OCI-LY7 (cell line): ENCODE measurements at regions not wholly inside any gene's neighbourhood (a gene's known extent, or its start where the extent isn't known, plus 50 kb on each side); places are given as distances from the start of the nearest gene placed in this dataset.

ENCODE experiments used
- BruUV-seq: library from RNA; stranded (reverse); fragments of 400-500 nt; replicated peaks from 2 replicates; lab custom pipeline; 2021; lab: Mats Ljungman, UMichigan
- CTCF ChIA-PET: fragments of 300-600 bp; sonication (Branson Sonifier 250); formaldehyde crosslinking; loops from one replicate; lab custom pipeline; 2022; ENCODE audit warnings: antibody characterized with exemption; ENCODE audit not compliant: unreplicated experiment; lab: Charles Lee
- POLR2A ChIA-PET: fragments of 300-600 bp; sonication (Branson Sonifier 250); formaldehyde crosslinking; loops from one replicate; lab custom pipeline; 2022; ENCODE audit warnings: antibody characterized with exemption; lab: Charles Lee
- DNase-seq: peaks from one replicate; pipeline ENCODE4 v3.0.0-alpha.2; 2015; ENCODE audit warnings: low spot score
- H2AFZ ChIP-seq: fragments of 200-600 bp; sonication (generic), shearing (Covaris generic); 2 replicates; pipeline ENCODE4 v1.6.1; 2014; ENCODE audit warnings: mild to moderate bottlenecking, antibody characterized with exemption, low read length, moderate library complexity
- H3K27ac ChIP-seq: fragments of 200-600 bp; sonication (generic); 2 replicates; pipeline ENCODE4 v1.5.1; 2014; ENCODE audit warnings: mixed run types, low read depth, mild to moderate bottlenecking, moderate library complexity, low read length, inconsistent platforms; ENCODE audit not compliant: poor library complexity, severe bottlenecking
- H3K36me3 ChIP-seq: fragments of 200-600 bp; sonication (generic); 2 replicates; pipeline ENCODE4 v1.6.1; 2014; ENCODE audit warnings: mild to moderate bottlenecking, antibody characterized with exemption, low read length, moderate library complexity, mixed read lengths; ENCODE audit not compliant: insufficient read depth
- H3K4me1 ChIP-seq: fragments of 200-600 bp; sonication (generic); 2 replicates; pipeline ENCODE4 v1.5.1; 2014; ENCODE audit warnings: mild to moderate bottlenecking, low read length; ENCODE audit not compliant: insufficient read depth, poor library complexity, severe bottlenecking
- H3K4me2 ChIP-seq: fragments of 200-600 bp; sonication (generic); 2 replicates; pipeline ENCODE4 v1.6.1; 2014; ENCODE audit warnings: mild to moderate bottlenecking, low read length
- H3K4me3 ChIP-seq: fragments of 200-600 bp; sonication (generic); 2 replicates; pipeline ENCODE4 v1.5.1; 2014; ENCODE audit warnings: mild to moderate bottlenecking, low read depth, low read length; ENCODE audit not compliant: poor library complexity, severe bottlenecking
- H3K79me2 ChIP-seq: fragments of 200-600 bp; sonication (generic); 2 replicates; pipeline ENCODE4 v1.6.1; 2016; ENCODE audit warnings: low read depth, mild to moderate bottlenecking, low read length, moderate library complexity, mixed read lengths; ENCODE audit not compliant: insufficient read depth
- H3K9me2 ChIP-seq: fragments of 200-600 bp; sonication (generic); 2 replicates; pipeline ENCODE4 v1.6.1; 2016; ENCODE audit warnings: mild to moderate bottlenecking, low read length, mixed read lengths; ENCODE audit not compliant: insufficient read depth
- H3K9me3 ChIP-seq: fragments of 200-600 bp; sonication (generic); 2 replicates; pipeline ENCODE4 v1.6.1; 2014; ENCODE audit warnings: mild to moderate bottlenecking, mixed run types, low read length, mixed read lengths
- H4K20me1 ChIP-seq: fragments of 200-600 bp; sonication (generic); 2 replicates; pipeline ENCODE4 v1.6.1; 2014; ENCODE audit warnings: mild to moderate bottlenecking, antibody characterized with exemption, low read length, moderate library complexity, mixed read lengths; ENCODE audit not compliant: insufficient read depth
- CTCF ChIP-seq: fragments of 200-600 bp; sonication (generic); conservative IDR thresholded peaks from 2 replicates; pipeline ENCODE4 v1.5.1; 2014; ENCODE audit warnings: mild to moderate bottlenecking, antibody characterized with exemption, low read length, moderate library complexity, mixed read lengths
- EZH2phosphoT487 ChIP-seq: fragments of 200-600 bp; sonication (generic); IDR thresholded peaks from 2 replicates; pipeline ENCODE4 v1.6.1; 2018; ENCODE audit warnings: low read depth, borderline replicate concordance, mild to moderate bottlenecking, mixed run types, antibody characterized with exemption, low read length, moderate library complexity, mixed read lengths
- intact Hi-C: fragments of 100-400 bp; cut with micrococcal nuclease; formaldehyde crosslinking; loops from one replicate; pipeline ENCODE4 v1.10.0; 2022; ENCODE audit not compliant: unreplicated experiment

- H4K20me1 ChIP-seq, result no peaks in the 10 kb centered on the region
- no peak overlapping the region for H3K27ac ChIP-seq
- H3K4me2 ChIP-seq, result no peak overlapping the region
- intact Hi-C loops, result no loop called here
- H2AFZ ChIP-seq, result no peak overlapping the region
- TF ChIP-seq EZH2phosphoT487 (no peak), CTCF (no peak)
- no peak for DNase-seq
- no peaks in the 10 kb centered on the region for H3K36me3 ChIP-seq
- no peaks in the 10 kb centered on the region for H3K9me3 ChIP-seq
- no TSS peak for BruUV-seq
- no peak overlapping the region for H3K4me3 ChIP-seq
- no peaks in the 10 kb centered on the region for H3K4me1 ChIP-seq
- no peaks in the 10 kb centered on the region for H3K9me2 ChIP-seq
- CTCF ChIA-PET, result no interaction called here
- POLR2A ChIA-PET, result interaction anchor here (0.7 kb wide), 1 partner anchor 1434 kb away, joined by 3 read pairs; no protein-coding TSS in a partner anchor
- H3K79me2 ChIP-seq, result no peaks in the 10 kb centered on the region
These were observed 386.9 kb upstream of the KCNN2 start for GRCh38 chr5:113974976-113975375.

GRCh38 chr5:113984928-113985327 lies 376.9 kb upstream of the KCNN2 start:
- Histone ChIP-seq H3K27ac (no peak overlapping the region), H3K9me3 (no peaks in the 10 kb centered on the region), H3K36me3 (no peaks in the 10 kb centered on the region), H2AFZ (no peak overlapping the region), H3K4me3 (no peak overlapping the region), H3K4me1 (no peaks in the 10 kb centered on the region), H3K79me2 (no peaks in the 10 kb centered on the region), H3K9me2 (no peaks in the 10 kb centered on the region), H3K4me2 (no peak overlapping the region), H4K20me1 (no peaks in the 10 kb centered on the region)
- no peak for DNase-seq
- intact Hi-C loops, result no loop called here
- no TSS peak for BruUV-seq
- ChIA-PET CTCF (no interaction called here), POLR2A (no interaction called here)
- TF ChIP-seq CTCF, result no peak
- TF ChIP-seq EZH2phosphoT487, result no peak

- no TSS peak for BruUV-seq
These were observed 376.4 kb upstream of the KCNN2 start for GRCh38 chr5:113985505-113985904.

More at GRCh38 chr5:113985505-113985904, 376.4 kb upstream of the KCNN2 start:
- Histone ChIP-seq H3K9me3 (no peaks in the 10 kb centered on the region), H3K4me1 (no peaks in the 10 kb centered on the region), H3K36me3 (no peaks in the 10 kb centered on the region), H3K27ac (no peak overlapping the region), H4K20me1 (no peaks in the 10 kb centered on the region), H3K4me3 (no peak overlapping the region), H3K4me2 (no peak overlapping the region), H3K79me2 (no peaks in the 10 kb centered on the region), H3K9me2 (no peaks in the 10 kb centered on the region), H2AFZ (no peak overlapping the region)
- ChIA-PET POLR2A (no interaction called here), CTCF (no interaction called here)
- TF ChIP-seq EZH2phosphoT487 (no peak), CTCF (no peak)
- no peak for DNase-seq
- intact Hi-C loops, result no loop called here
